A549 (cell line): ENCODE measurements at regions not wholly inside any gene's neighbourhood (a gene's known extent, or its start where the extent isn't known, plus 50 kb on each side); places are given as distances from the start of the nearest gene placed in this dataset.

Source experiments
- ATAC-seq, 2 experiments: fragments of 200-7000 bp in 1 of 2; fragments of >200 bp in 1 of 2; cut with Nextera tagmentation in 1 of 2; cut with Tn5 transposase in 1 of 2; 3 replicates each; pipeline versions ENCODE4 v1.8.0 to v1.9.1; 2018 to 2020; ENCODE audit warnings: mild to moderate bottlenecking in 1 of 2, moderate library complexity in 1 of 2
- CTCF ChIA-PET: fragments of 300-600 bp; sonication (Branson Sonifier 250); formaldehyde crosslinking; extraction: SDS; loops from one replicate; lab custom pipeline; 2021; ENCODE audit warnings: antibody characterized with exemption, inconsistent platforms; lab: Yijun Ruan, JAX
- POLR2A ChIA-PET: fragments of 350-600 bp; formaldehyde crosslinking; extraction: SDS; loops from one replicate; lab custom pipeline; 2021; ENCODE audit warnings: antibody characterized with exemption, inconsistent platforms; lab: Yijun Ruan, JAX
- DNase-seq, 2 experiments: peaks; one replicate each; pipeline versions ENCODE4 v3.0.0 to v3.0.0-alpha.2; 2011 to 2016; ENCODE audit warnings: low read depth in 1 of 2, low spot score in 1 of 2
- FAIRE-seq: peaks from 2 replicates; lab custom pipeline; 2011; peaks lifted over from hg19 to GRCh38; lab: Jason Lieb, UNC
- H3K27ac ChIP-seq, 2 experiments: fragments of >200 bp; sonication (Bioruptor Twin); formaldehyde crosslinking; 3 replicates each; pipeline ENCODE4 v1.5.1; 2016 to 2017
- H3K4me1 ChIP-seq: fragments of >200 bp; sonication (Bioruptor Twin); formaldehyde crosslinking; 3 replicates; pipeline ENCODE4 v1.6.1; 2016
- H3K4me2 ChIP-seq: fragments of >200 bp; sonication (Bioruptor Twin); formaldehyde crosslinking; 3 replicates; pipeline ENCODE4 v1.6.1; 2016
- H3K4me3 ChIP-seq: fragments of >200 bp; sonication (Bioruptor Twin); formaldehyde crosslinking; 3 replicates; pipeline ENCODE4 v1.5.1; 2016
- H3K9me3 ChIP-seq: fragments of >200 bp; sonication (Bioruptor Twin); formaldehyde crosslinking; 3 replicates; pipeline ENCODE4 v1.6.1; 2016
- BHLHE40 ChIP-seq: IDR thresholded peaks from 2 replicates; pipeline ENCODE4 v1.6.1; 2012; ENCODE audit warnings: low read depth, low read length, inconsistent platforms
- CBX8 ChIP-seq: fragments of 200-600 bp; sonication (generic); IDR thresholded peaks from 2 replicates; pipeline ENCODE4 v1.6.1; 2016
- CEBPB ChIP-seq, 2 experiments: fragments of >200 bp in 1 of 2; sonication (Bioruptor Twin) in 1 of 2; formaldehyde crosslinking in 1 of 2; IDR thresholded peaks; 2 replicates each; pipeline ENCODE4 v1.6.1; 2012 to 2016
- EHF ChIP-seq: fragments of 250-450 bp; sonication (Bioruptor Pico); IDR thresholded peaks from 2 replicates; pipeline ENCODE4 v1.5.0; 2020; ENCODE audit warnings: mild to moderate bottlenecking
- EHMT2 ChIP-seq: fragments of 200-600 bp; sonication (generic); IDR thresholded peaks from 2 replicates; pipeline ENCODE4 v1.6.1; 2016; ENCODE audit warnings: antibody characterized with exemption, low read depth, mild to moderate bottlenecking, moderate library complexity
- EP300 ChIP-seq, 2 experiments: fragments of >200 bp; sonication (Bioruptor Twin); formaldehyde crosslinking; IDR thresholded peaks; 2 replicates in 1 of 2; 3 replicates in 1 of 2; pipeline ENCODE4 v1.6.1; 2016 to 2017
- ESRRA ChIP-seq: fragments of 150-350 bp; IDR thresholded peaks from 2 replicates; pipeline ENCODE4 v1.6.1; 2014; ENCODE audit warnings: mild to moderate bottlenecking, low read length, borderline replicate concordance
- HDAC2 ChIP-seq: fragments of 200-600 bp; sonication (generic); IDR thresholded peaks from 2 replicates; pipeline ENCODE4 v1.6.1; 2016
- HOXA7 ChIP-seq: fragments of 250-450 bp; sonication (Bioruptor Pico); IDR thresholded peaks from 2 replicates; pipeline ENCODE4 v1.5.0; 2020; ENCODE audit warnings: mild to moderate bottlenecking, moderate library complexity
- HOXB13 ChIP-seq: fragments of 250-450 bp; sonication (Bioruptor Pico); IDR thresholded peaks from 2 replicates; pipeline ENCODE4 v1.5.0; 2020; ENCODE audit warnings: low read depth, mild to moderate bottlenecking, moderate library complexity
- JUNB ChIP-seq: fragments of >200 bp; sonication (Bioruptor Twin); formaldehyde crosslinking; IDR thresholded peaks from 2 replicates; pipeline ENCODE4 v1.6.1; 2016
- KDM1A ChIP-seq: fragments of 200-600 bp; sonication (generic); IDR thresholded peaks from 2 replicates; pipeline ENCODE4 v1.6.1; 2016; ENCODE audit warnings: low read depth, mild to moderate bottlenecking
- KDM5A ChIP-seq: fragments of 200-600 bp; sonication (generic); IDR thresholded peaks from 2 replicates; pipeline ENCODE4 v1.6.1; 2016; ENCODE audit warnings: antibody characterized with exemption, mild to moderate bottlenecking
- MYC ChIP-seq: IDR thresholded peaks from 2 replicates; pipeline ENCODE4 v1.6.1; 2012; ENCODE audit warnings: mild to moderate bottlenecking, inconsistent platforms, low read length, improper control_type of control experiment, borderline replicate concordance
- NPAS2 ChIP-seq: fragments of 250-450 bp; sonication (Bioruptor Pico); IDR thresholded peaks from 2 replicates; pipeline ENCODE4 v1.8.0; 2022; ENCODE audit warnings: mild to moderate bottlenecking, moderate library complexity, borderline replicate concordance
- POLR2A ChIP-seq: IDR thresholded peaks from 2 replicates; pipeline ENCODE4 v1.6.1; 2012; ENCODE audit warnings: mild to moderate bottlenecking, low read length
- POLR2AphosphoS2 ChIP-seq: conservative IDR thresholded peaks from 2 replicates; pipeline ENCODE4 v1.6.1; 2012; ENCODE audit warnings: low read length, improper control_type of control experiment, inconsistent platforms
- RNF2 ChIP-seq: fragments of 200-600 bp; sonication (generic); IDR thresholded peaks from 2 replicates; pipeline ENCODE4 v1.6.1; 2016; ENCODE audit warnings: low read depth, mild to moderate bottlenecking, antibody characterized with exemption, moderate library complexity, borderline replicate concordance
- SMC3 ChIP-seq: fragments of >200 bp; sonication (Bioruptor Twin); formaldehyde crosslinking; IDR thresholded peaks from 3 replicates; pipeline ENCODE4 v1.6.1; 2018; ENCODE audit warnings: inconsistent platforms
- WGBS: methylation state at CpG from one replicate; pipeline ENCODE4 v1.1.6; 2017; ENCODE audit errors: missing lambda C conversion rate; 5-methylcytosine and 5-hydroxymethylcytosine counted together
- TF ChIP-seq, protein P1 (sequence below): IDR thresholded peaks from 2 replicates; pipeline ENCODE4 v1.6.1; 2012
- TF ChIP-seq, protein P2 (sequence below): IDR thresholded peaks from 2 replicates; pipeline ENCODE4 v1.6.1; 2012; ENCODE audit warnings: low read depth, borderline replicate concordance
- TF ChIP-seq, protein P3 (sequence below): fragments of 250-450 bp; sonication (Bioruptor Pico); IDR thresholded peaks from 2 replicates; pipeline ENCODE4 v1.5.0; 2020; ENCODE audit warnings: low read depth, mild to moderate bottlenecking, moderate library complexity
- TF ChIP-seq, protein P4 (sequence below): fragments of >200 bp; sonication (Bioruptor Twin); formaldehyde crosslinking; IDR thresholded peaks from 3 replicates; pipeline ENCODE4 v1.5.1; 2016
- TF ChIP-seq, protein P5 (sequence below): fragments of 150-350 bp; IDR thresholded peaks from 2 replicates; pipeline ENCODE4 v1.6.1; 2014; ENCODE audit warnings: low read depth, mild to moderate bottlenecking, low read length
- TF ChIP-seq, protein P6 (sequence below): fragments of 450-650 bp; IDR thresholded peaks from 2 replicates; pipeline ENCODE4 v1.6.1; 2014; ENCODE audit warnings: antibody characterized with exemption
- TF ChIP-seq, protein P7 (sequence below): fragments of >200 bp; sonication (Bioruptor Twin); formaldehyde crosslinking; IDR thresholded peaks from 2 replicates; pipeline ENCODE4 v1.6.1; 2016

DNA sequence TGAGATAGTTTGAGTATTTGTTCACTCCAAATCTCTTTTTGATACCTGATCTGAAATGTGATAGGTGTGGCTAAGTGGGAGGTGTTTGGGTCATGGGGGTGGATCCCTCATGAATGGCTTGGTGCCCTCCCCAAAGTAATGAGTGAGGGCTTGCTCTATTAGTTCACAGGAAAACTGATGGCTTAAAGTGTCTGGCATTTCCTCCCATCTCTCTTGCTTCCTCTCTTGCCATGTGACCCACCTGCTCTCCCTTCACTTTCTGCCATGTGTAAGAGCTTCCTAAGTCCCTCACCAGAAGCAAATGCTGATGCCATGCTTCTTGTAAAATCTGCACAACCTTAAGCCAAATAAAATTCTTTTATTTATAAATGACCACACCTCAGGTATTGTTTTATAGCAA lies 61.1 kb downstream of the MAD2L1 start:
- ChIA-PET POLR2A (no interaction called here), CTCF (no interaction called here)
- no peak for TF ChIP-seq EHMT2
- no peak for TF ChIP-seq ESRRA
- TF ChIP-seq KDM5A = no peak
- no peak for TF ChIP-seq JUNB
- no peak for TF ChIP-seq HDAC2
- TF ChIP-seq, protein P1, sequence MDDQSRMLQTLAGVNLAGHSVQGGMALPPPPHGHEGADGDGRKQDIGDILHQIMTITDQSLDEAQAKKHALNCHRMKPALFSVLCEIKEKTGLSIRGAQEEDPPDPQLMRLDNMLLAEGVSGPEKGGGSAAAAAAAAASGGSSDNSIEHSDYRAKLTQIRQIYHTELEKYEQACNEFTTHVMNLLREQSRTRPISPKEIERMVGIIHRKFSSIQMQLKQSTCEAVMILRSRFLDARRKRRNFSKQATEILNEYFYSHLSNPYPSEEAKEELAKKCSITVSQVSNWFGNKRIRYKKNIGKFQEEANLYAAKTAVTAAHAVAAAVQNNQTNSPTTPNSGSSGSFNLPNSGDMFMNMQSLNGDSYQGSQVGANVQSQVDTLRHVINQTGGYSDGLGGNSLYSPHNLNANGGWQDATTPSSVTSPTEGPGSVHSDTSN = no peak
- no peak for TF ChIP-seq KDM1A
- no peak for TF ChIP-seq EHF (CRISPR knock-in tag)

DNA sequence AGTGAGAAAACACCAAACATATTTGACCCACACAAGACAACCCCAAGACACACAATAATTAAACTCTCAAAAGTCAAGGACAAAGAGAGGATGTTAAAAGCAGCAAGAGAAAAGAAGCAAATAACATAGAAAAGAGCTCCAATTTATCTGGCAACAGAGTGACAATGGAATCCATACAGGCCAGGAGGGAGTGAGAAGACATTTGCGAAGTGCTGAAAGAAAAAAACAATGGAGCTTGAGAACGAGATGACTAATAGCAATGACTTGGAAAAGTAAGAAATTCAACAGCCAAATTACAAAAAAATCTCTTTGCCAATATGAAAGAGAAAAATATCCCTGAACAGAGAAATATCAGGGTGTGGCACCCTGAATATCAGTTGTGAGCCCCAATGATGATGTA lies 61.6 kb downstream of the MAD2L1 start:
- no peak for DNase-seq
- 41% methylated on average over 2 of the region's 2 CpGs for WGBS
- TF ChIP-seq, protein P2, sequence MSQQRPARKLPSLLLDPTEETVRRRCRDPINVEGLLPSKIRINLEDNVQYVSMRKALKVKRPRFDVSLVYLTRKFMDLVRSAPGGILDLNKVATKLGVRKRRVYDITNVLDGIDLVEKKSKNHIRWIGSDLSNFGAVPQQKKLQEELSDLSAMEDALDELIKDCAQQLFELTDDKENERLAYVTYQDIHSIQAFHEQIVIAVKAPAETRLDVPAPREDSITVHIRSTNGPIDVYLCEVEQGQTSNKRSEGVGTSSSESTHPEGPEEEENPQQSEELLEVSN = no peak
- TF ChIP-seq, protein P3, sequence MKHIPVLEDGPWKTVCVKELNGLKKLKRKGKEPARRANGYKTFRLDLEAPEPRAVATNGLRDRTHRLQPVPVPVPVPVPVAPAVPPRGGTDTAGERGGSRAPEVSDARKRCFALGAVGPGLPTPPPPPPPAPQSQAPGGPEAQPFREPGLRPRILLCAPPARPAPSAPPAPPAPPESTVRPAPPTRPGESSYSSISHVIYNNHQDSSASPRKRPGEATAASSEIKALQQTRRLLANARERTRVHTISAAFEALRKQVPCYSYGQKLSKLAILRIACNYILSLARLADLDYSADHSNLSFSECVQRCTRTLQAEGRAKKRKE (CRISPR knock-in tag) = no peak
- TF ChIP-seq EP300 (IDR thresholded peaks at IDR 0.05) (no peak), SMC3 (no peak), CEBPB (IDR thresholded peaks at IDR 0.05) (no peak), RNF2 (no peak), BHLHE40 (no peak), NPAS2 (CRISPR knock-in tag) (no peak), HOXA7 (CRISPR knock-in tag) (no peak), CBX8 (no peak), HOXB13 (CRISPR knock-in tag) (no peak), POLR2AphosphoS2 (no peak), MYC (no peak), POLR2A (no peak), KDM5A (no peak)
- TF ChIP-seq, protein P4, sequence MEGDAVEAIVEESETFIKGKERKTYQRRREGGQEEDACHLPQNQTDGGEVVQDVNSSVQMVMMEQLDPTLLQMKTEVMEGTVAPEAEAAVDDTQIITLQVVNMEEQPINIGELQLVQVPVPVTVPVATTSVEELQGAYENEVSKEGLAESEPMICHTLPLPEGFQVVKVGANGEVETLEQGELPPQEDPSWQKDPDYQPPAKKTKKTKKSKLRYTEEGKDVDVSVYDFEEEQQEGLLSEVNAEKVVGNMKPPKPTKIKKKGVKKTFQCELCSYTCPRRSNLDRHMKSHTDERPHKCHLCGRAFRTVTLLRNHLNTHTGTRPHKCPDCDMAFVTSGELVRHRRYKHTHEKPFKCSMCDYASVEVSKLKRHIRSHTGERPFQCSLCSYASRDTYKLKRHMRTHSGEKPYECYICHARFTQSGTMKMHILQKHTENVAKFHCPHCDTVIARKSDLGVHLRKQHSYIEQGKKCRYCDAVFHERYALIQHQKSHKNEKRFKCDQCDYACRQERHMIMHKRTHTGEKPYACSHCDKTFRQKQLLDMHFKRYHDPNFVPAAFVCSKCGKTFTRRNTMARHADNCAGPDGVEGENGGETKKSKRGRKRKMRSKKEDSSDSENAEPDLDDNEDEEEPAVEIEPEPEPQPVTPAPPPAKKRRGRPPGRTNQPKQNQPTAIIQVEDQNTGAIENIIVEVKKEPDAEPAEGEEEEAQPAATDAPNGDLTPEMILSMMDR = no peak
- TF ChIP-seq, protein P5, sequence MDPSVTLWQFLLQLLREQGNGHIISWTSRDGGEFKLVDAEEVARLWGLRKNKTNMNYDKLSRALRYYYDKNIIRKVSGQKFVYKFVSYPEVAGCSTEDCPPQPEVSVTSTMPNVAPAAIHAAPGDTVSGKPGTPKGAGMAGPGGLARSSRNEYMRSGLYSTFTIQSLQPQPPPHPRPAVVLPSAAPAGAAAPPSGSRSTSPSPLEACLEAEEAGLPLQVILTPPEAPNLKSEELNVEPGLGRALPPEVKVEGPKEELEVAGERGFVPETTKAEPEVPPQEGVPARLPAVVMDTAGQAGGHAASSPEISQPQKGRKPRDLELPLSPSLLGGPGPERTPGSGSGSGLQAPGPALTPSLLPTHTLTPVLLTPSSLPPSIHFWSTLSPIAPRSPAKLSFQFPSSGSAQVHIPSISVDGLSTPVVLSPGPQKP = no peak
- TF ChIP-seq, protein P6, sequence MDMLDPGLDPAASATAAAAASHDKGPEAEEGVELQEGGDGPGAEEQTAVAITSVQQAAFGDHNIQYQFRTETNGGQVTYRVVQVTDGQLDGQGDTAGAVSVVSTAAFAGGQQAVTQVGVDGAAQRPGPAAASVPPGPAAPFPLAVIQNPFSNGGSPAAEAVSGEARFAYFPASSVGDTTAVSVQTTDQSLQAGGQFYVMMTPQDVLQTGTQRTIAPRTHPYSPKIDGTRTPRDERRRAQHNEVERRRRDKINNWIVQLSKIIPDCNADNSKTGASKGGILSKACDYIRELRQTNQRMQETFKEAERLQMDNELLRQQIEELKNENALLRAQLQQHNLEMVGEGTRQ = no peak
- TF ChIP-seq, protein P7, sequence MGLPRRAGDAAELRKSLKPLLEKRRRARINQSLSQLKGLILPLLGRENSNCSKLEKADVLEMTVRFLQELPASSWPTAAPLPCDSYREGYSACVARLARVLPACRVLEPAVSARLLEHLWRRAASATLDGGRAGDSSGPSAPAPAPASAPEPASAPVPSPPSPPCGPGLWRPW = no peak
- TF ChIP-seq, all 56 proteins: peak for 0
- no peak overlapping the region for H3K4me3 ChIP-seq
- H3K4me2 ChIP-seq = no peak overlapping the region
- H3K27ac ChIP-seq = no peak overlapping the region
- ChIA-PET CTCF (no interaction called here), POLR2A (no interaction called here)
- ATAC-seq (no peak), FAIRE-seq (no peak)
- H3K9me3 ChIP-seq = no peaks in the 10 kb centered on the region
- no peaks in the 10 kb centered on the region for H3K4me1 ChIP-seq

More for the DNA sequence above, 61.1 kb downstream of the MAD2L1 start:
- Histone ChIP-seq H3K4me3 (no peak overlapping the region), H3K9me3 (no peaks in the 10 kb centered on the region), H3K4me2 (no peak overlapping the region), H3K27ac (no peak overlapping the region), H3K4me1 (no peaks in the 10 kb centered on the region)
- ATAC-seq (no peak), FAIRE-seq (no peak), DNase-seq (no peak)
